Hepatocyte (in vitro differentiated cells): ENCODE measurements at regions not wholly inside any gene's neighbourhood (a gene's known extent, or its start where the extent isn't known, plus 50 kb on each side); places are given as distances from the start of the nearest gene placed in this dataset.

ENCODE experiments used
- CTCF ChIP-seq: fragments of 200-600 bp; sonication (generic); IDR thresholded peaks from 2 replicates; pipeline ENCODE4 v1.5.1; 2016; ENCODE audit warnings: antibody characterized with exemption, mild to moderate bottlenecking; ENCODE audit not compliant: poor library complexity
- EZH2 ChIP-seq: fragments of 200-600 bp; sonication (generic); IDR thresholded peaks from 2 replicates; pipeline ENCODE4 v1.6.1; 2016; ENCODE audit warnings: antibody characterized with exemption, mild to moderate bottlenecking, borderline replicate concordance
- EZH2phosphoT487 ChIP-seq: fragments of 200-600 bp; sonication (generic); IDR thresholded peaks from one replicate; pipeline ENCODE4 v1.6.1; 2018; ENCODE audit warnings: antibody characterized with exemption, mild to moderate bottlenecking, low read depth, moderate library complexity; ENCODE audit not compliant: unreplicated experiment, severe bottlenecking

- TF ChIP-seq EZH2 (no peak), CTCF (no peak), EZH2phosphoT487 (no peak)
Measured at GRCh38 chr14:30275604-30276003, 283.4 kb upstream of the G2E3 start.
